GM12892 (cell line): ENCODE measurements at regions not wholly inside any gene's neighbourhood (a gene's known extent, or its start where the extent isn't known, plus 50 kb on each side); places are given as distances from the start of the nearest gene placed in this dataset.

Experiments used
- POLR2A ChIP-seq: IDR thresholded peaks from 2 replicates; pipeline ENCODE4 v1.6.1; 2011; ENCODE audit warnings: low read depth, low read length, control low read depth
- POLR2AphosphoS5 ChIP-seq: IDR thresholded peaks from 2 replicates; pipeline ENCODE4 v1.6.1; 2011; ENCODE audit warnings: low read depth, low read length, control low read depth

GRCh38 chr3:78351334-78351733, 1311.4 kb downstream of the ROBO2 start:
- TF ChIP-seq POLR2A (no peak), POLR2AphosphoS5 (no peak)
